RWPE1 (cell line): ENCODE measurements at regions not wholly inside any gene's neighbourhood (a gene's known extent, or its start where the extent isn't known, plus 50 kb on each side); places are given as distances from the start of the nearest gene placed in this dataset.

Experiments
- CTCF ChIA-PET: fragments of 350-600 bp; sonication (Branson Sonifier 250); formaldehyde crosslinking; extraction: SDS; loops from one replicate; lab custom pipeline; 2021; lab: Yijun Ruan, JAX
- POLR2A ChIA-PET: fragments of 400-600 bp; formaldehyde crosslinking; extraction: SDS; loops from one replicate; lab custom pipeline; 2020; ENCODE audit warnings: antibody characterized with exemption; ENCODE audit not compliant: low non-redundant PET; lab: Yijun Ruan, JAX
- DNase-seq: peaks from one replicate; pipeline ENCODE4 v3.0.0; 2012; ENCODE audit warnings: low spot score
- H3K27ac ChIP-seq: fragments of 450-650 bp; 2 replicates; pipeline ENCODE4 v1.5.1; 2017
- TF ChIP-seq, protein P1 (sequence below): fragments of 450-650 bp; conservative IDR thresholded peaks from 2 replicates; pipeline ENCODE4 v1.5.1; 2017; ENCODE audit warnings: low read depth, mild to moderate bottlenecking

DNA sequence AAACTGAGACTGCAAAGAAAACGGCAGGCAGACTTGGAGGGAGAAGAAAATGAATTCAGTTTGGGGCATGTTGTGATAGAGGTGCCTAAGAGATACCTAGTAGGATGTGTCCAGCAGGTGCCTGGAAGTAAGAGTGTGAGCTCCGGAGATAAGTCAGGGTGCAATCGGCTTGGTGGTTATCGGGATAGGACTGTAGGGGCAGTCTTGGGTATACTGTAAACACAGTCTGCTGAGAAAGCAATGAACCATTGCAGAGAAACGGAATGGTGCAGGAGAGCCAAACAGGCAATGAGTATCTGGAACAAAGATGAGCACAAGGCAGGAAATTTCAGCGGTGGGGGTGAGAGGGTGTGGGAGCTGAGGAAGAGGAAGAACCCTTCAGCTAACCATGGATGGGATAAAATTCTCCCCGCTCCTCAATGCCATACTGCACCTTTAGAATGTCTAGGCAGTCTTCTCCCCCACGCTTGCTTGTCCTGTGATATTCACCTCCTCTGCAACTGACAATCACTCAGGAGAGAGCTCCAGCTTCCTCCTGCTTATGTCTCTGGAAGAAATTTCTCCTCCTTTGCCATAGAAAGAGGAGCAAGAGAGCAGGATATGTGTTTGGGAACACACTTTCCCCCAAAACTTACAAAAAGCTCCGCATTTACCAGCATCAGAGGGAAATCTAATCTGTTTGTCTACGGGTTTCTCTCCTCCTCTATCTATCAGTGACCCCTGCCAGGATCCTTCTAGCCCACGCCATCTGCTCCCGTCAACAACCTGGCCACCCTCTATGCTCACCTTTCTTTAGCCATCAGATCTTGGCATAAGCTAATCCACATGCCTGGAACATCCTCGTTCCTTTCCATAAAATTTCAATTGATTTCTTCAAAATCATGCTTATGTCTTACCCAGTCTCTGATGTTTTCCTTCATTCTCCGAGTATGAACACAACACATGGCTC is 381.7 kb upstream of the JARID2 start:
- no peak for DNase-seq
- H3K27ac ChIP-seq, result no peak overlapping the region
- CTCF ChIA-PET, result no interaction called here
- POLR2A ChIA-PET, result no interaction called here
- TF ChIP-seq, protein P1, sequence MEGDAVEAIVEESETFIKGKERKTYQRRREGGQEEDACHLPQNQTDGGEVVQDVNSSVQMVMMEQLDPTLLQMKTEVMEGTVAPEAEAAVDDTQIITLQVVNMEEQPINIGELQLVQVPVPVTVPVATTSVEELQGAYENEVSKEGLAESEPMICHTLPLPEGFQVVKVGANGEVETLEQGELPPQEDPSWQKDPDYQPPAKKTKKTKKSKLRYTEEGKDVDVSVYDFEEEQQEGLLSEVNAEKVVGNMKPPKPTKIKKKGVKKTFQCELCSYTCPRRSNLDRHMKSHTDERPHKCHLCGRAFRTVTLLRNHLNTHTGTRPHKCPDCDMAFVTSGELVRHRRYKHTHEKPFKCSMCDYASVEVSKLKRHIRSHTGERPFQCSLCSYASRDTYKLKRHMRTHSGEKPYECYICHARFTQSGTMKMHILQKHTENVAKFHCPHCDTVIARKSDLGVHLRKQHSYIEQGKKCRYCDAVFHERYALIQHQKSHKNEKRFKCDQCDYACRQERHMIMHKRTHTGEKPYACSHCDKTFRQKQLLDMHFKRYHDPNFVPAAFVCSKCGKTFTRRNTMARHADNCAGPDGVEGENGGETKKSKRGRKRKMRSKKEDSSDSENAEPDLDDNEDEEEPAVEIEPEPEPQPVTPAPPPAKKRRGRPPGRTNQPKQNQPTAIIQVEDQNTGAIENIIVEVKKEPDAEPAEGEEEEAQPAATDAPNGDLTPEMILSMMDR, result no peak

DNA sequence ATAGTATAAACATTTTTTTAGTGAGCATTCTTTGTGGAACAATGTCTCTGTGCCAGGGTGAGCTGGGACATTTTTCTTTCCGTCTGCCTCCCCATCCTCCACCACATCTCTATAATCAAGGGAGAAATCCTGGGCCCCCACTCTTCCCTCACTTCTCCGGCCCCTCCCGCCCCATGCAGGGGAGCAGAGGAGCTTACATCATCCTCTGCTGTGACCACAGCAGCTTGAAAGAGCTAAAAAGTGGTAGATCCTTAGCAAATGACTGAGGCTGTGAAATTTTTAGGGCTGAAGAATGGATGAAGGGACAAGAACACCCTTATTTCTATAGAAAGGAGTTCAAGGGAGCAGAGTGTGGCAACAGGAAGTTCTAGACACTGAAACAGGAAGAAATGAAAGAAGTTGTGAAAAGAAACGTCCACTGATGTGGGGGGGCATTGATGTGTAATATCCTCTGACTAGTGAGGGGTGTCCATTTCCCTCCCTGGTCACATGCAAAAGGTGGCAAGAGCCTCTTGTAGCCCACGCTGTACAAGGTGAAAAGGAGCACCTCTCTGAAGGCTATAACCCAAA is 380.3 kb upstream of the JARID2 start:
- no peak for DNase-seq
- H3K27ac ChIP-seq, result no peak overlapping the region
- TF ChIP-seq, protein P1, result no peak
- CTCF ChIA-PET, result no interaction called here
- POLR2A ChIA-PET, result no interaction called here

DNA sequence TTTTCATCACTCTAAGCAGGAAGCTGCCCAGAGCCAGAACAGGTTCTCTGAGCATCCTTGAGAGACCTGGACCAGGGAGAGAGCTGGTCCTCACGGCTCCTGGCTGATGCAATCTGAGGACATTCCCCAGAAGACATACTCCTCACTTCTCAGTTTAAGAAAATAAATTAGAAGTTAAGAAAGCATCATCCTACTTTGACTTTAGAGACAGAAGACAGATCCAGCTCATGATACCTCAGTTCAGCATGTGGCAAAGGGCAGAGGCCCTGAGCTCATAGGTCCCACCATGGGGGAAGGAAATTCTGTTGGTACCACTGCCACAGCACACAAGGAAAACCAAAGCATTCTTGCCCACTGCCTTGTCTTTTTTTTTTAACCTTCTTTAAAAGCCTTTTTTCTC is 378.1 kb upstream of the JARID2 start:
- ChIA-PET CTCF (no interaction called here), POLR2A (no interaction called here)
- no peak for DNase-seq
- H3K27ac ChIP-seq, result no peak overlapping the region
- TF ChIP-seq, protein P1, result no peak

GRCh38 chr6:14871221-14871620 is 374.6 kb upstream of the JARID2 start:
- TF ChIP-seq, protein P1, result no peak
- CTCF ChIA-PET, result interaction anchor here (0.6 kb wide), 1 partner anchor 185 kb away, joined by 3 read pairs; no protein-coding TSS in a partner anchor
- no peak overlapping the region for H3K27ac ChIP-seq
- POLR2A ChIA-PET, result no interaction called here
- peak; percentile 41 for DNase-seq

DNA sequence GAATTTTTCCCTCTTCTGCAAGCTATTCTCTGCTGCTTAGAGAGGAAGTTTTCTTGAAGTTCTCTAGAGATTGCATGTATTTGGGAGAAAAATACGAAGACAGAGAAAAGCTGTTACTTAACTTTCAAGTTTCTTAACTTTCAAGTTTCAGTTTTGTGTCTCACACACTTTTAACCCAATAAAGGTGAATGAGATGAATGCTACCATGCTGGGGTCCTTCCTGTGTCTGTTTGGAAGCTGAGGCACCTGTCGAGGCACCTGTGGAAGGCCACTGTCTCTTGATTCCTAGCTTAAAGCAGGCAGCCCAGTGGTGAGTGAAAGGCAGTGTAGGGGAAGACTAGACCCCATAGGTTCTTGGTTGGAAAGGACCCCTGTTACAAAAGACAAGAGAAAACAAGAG is 372.8 kb upstream of the JARID2 start:
- H3K27ac ChIP-seq, result no peak overlapping the region
- POLR2A ChIA-PET, result no interaction called here
- TF ChIP-seq, protein P1, result no peak
- CTCF ChIA-PET, result no interaction called here
- no peak for DNase-seq

DNA sequence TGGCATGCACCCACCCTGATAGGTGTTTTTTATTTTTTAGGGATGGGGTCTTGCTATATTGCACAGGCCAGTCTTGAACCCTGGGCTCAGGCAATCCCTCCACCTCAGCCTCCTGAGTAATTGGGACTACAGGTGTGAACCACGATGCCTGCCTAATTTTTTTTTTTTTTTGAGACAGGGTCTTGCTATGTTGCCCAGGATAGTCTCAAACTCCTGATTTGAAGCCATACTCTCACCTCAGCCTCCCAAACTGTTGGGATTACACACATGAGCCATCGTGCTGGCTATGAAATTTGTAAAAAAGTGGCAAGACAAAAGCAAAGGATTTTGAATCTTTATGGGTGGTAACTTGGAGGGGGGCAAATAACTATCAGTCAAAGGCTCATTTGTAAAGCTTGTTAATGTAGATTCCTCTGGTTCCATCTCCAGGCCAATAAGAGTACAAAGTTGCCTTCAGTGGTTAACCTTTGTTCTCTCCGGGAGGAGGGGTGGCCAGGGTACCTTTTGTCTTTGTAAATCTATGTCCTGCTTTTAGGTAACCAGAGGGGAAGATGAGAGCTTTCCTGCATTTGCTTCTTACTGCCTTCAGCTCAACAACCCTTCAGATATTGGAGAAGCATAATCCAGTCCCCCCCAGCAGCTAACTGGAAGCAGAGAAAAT is 372.0 kb upstream of the JARID2 start:
- TF ChIP-seq, protein P1, result no peak
- POLR2A ChIA-PET, result no interaction called here
- H3K27ac ChIP-seq, result no peak overlapping the region
- no peak for DNase-seq
- CTCF ChIA-PET, result interaction anchor here (0.6 to 0.7 kb wide), 2 partner anchors 480 to 717 kb away, joined by 3 read pairs; no protein-coding TSS in a partner anchor
